ENCODE measurements at regions not wholly inside any gene's neighbourhood (a gene's known extent, or its start where the extent isn't known, plus 50 kb on each side); places are given as distances from the start of the nearest gene placed in this dataset.
"Not testable (repeated sequence)": the region's sequence is repeated elsewhere in the genome, so short reads cannot be mapped to it uniquely, and the experiment has no call there.

DNA sequence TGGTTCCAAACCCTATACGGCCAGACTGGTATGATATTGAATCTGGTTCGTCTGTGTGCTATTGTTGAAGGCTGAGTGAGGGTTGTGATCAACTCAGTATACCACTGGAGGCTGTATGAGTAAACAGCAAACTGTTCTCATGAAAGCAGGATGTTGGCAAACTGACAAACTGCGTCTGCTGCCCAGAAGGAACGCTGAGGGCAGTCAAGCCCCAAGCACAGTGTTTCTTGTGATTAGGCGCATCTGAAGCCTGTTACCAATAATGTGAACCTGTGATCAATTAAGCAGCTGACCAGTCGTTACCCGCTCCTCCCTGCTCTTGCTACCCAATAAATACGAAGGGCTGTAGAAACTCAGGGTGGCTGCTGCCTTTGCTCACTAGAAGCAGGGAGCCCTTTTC is 90.0 kb upstream of the METAP2 start:
- TF ChIP-seq, protein P1, sequence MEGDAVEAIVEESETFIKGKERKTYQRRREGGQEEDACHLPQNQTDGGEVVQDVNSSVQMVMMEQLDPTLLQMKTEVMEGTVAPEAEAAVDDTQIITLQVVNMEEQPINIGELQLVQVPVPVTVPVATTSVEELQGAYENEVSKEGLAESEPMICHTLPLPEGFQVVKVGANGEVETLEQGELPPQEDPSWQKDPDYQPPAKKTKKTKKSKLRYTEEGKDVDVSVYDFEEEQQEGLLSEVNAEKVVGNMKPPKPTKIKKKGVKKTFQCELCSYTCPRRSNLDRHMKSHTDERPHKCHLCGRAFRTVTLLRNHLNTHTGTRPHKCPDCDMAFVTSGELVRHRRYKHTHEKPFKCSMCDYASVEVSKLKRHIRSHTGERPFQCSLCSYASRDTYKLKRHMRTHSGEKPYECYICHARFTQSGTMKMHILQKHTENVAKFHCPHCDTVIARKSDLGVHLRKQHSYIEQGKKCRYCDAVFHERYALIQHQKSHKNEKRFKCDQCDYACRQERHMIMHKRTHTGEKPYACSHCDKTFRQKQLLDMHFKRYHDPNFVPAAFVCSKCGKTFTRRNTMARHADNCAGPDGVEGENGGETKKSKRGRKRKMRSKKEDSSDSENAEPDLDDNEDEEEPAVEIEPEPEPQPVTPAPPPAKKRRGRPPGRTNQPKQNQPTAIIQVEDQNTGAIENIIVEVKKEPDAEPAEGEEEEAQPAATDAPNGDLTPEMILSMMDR (IDR thresholded peaks at IDR 0.05), result peak in 2 of 12 donors; percentile 7 to 11
- not testable (repeated sequence) for TF ChIP-seq POLR2A (IDR thresholded peaks at IDR 0.05)
